Right lobe of liver (tissue), 4 donors: ENCODE measurements at regions not wholly inside any gene's neighbourhood (a gene's known extent, or its start where the extent isn't known, plus 50 kb on each side); places are given as distances from the start of the nearest gene placed in this dataset.
"Not testable (repeated sequence)": the region's sequence is repeated elsewhere in the genome, so short reads cannot be mapped to it uniquely, and the experiment has no call there.

Source experiments
- POLR2A ChIP-seq: fragments of 450-650 bp; IDR thresholded peaks from one replicate; pipeline ENCODE4 v1.6.1; 2017; ENCODE audit warnings: antibody characterized with exemption, mild to moderate bottlenecking
- TF ChIP-seq, protein P1 (sequence below), 4 donors: fragments of 200-600 bp in 3 of 4; fragments of 450-650 bp in 1 of 4; IDR thresholded peaks; one replicate each; pipeline versions ENCODE4 v1.5.1 to v1.8.0; 2016 to 2022; ENCODE audit warnings: antibody characterized with exemption in 4 of 4, mild to moderate bottlenecking in 2 of 4
- donor health status: DM: no; HTN: no; CAD: no.
- donor health status: DM: no; HTN: no; CAD: no.
- donor health status: DM: no; HTN: yes; CAD: no.

DNA sequence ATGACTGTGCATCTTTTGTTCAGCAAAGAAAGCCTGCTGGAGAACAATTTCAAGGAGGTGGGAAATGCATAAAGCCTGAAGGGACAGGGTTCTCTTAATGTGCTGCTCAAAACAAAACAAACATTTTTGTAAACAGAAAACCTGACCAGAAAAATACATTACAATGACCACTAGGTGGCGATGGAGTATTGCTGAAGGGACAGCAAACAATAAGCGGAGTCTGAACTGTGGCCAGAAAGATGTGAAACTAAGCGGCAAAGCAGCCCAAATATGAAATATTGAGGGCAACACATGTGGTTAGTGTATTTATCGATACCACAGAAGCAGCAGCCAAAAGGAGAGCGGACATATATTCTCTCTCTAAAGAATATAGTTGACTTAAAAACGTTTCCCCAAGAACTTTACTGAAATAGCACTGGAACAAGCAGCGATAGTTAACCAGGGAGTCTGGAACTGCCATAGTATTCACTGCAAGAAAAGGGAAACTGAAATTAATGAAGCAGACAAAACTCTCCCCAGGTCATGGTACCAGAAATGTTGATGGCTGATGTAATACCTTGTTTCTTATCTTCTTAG lies 1814.2 kb upstream of the DEFB115 start:
- TF ChIP-seq, protein P1, sequence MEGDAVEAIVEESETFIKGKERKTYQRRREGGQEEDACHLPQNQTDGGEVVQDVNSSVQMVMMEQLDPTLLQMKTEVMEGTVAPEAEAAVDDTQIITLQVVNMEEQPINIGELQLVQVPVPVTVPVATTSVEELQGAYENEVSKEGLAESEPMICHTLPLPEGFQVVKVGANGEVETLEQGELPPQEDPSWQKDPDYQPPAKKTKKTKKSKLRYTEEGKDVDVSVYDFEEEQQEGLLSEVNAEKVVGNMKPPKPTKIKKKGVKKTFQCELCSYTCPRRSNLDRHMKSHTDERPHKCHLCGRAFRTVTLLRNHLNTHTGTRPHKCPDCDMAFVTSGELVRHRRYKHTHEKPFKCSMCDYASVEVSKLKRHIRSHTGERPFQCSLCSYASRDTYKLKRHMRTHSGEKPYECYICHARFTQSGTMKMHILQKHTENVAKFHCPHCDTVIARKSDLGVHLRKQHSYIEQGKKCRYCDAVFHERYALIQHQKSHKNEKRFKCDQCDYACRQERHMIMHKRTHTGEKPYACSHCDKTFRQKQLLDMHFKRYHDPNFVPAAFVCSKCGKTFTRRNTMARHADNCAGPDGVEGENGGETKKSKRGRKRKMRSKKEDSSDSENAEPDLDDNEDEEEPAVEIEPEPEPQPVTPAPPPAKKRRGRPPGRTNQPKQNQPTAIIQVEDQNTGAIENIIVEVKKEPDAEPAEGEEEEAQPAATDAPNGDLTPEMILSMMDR (IDR thresholded peaks at IDR 0.05), result peak; percentile 55 to 81 (median 68)
- not testable (repeated sequence) for TF ChIP-seq POLR2A
